Peyer's patch (tissue), 4 donors: ENCODE measurements at regions not wholly inside any gene's neighbourhood (a gene's known extent, or its start where the extent isn't known, plus 50 kb on each side); places are given as distances from the start of the nearest gene placed in this dataset.
"Not testable (repeated sequence)": the region's sequence is repeated elsewhere in the genome, so short reads cannot be mapped to it uniquely, and the experiment has no call there.

Experiments used
- DNase-seq, 3 donors: peaks; one replicate each; pipeline ENCODE4 v3.0.0-alpha.2; 2017 to 2019
- H3K27ac ChIP-seq, 4 donors: fragments of 200-600 bp; sonication (generic); one replicate each; pipeline ENCODE4 v1.5.1; 2016 to 2019
- H3K27me3 ChIP-seq, 2 donors: fragments of 200-600 bp; sonication (generic); one replicate each; pipeline ENCODE4 v1.5.1; 2019
- H3K36me3 ChIP-seq, 3 donors: fragments of 200-600 bp; sonication (generic); one replicate each; pipeline ENCODE4 v1.5.1; 2016 to 2019
- H3K4me1 ChIP-seq, 4 donors: fragments of 200-600 bp; sonication (generic); one replicate each; pipeline ENCODE4 v1.5.1; 2016 to 2019
- H3K4me3 ChIP-seq, 4 donors: fragments of 200-600 bp; sonication (generic); 1 replicate in 3 of 4; 2 replicates in 1 of 4; pipeline ENCODE4 v1.5.1; 2016 to 2019; ENCODE audit warnings: mild to moderate bottlenecking in 1 of 4
- H3K9me3 ChIP-seq, 4 donors: fragments of 200-600 bp; sonication (generic); one replicate each; pipeline ENCODE4 v1.5.1; 2016 to 2019; ENCODE audit warnings: mild to moderate bottlenecking in 1 of 4
- POLR2A ChIP-seq, 2 donors: fragments of 450-650 bp; IDR thresholded peaks; one replicate each; pipeline ENCODE4 v1.5.1; 2017; ENCODE audit warnings: antibody characterized with exemption in 2 of 2, mild to moderate bottlenecking in 2 of 2, moderate library complexity in 2 of 2
- TF ChIP-seq, protein P1 (sequence below), 6 experiments: fragments of 450-650 bp in 4 of 6; fragments of 200-600 bp in 2 of 6; sonication (generic) in 1 of 6; IDR thresholded peaks; one replicate each; pipeline ENCODE4 v1.5.1; 2017 to 2019; ENCODE audit warnings: antibody characterized with exemption in 6 of 6, mild to moderate bottlenecking in 3 of 6, moderate library complexity in 1 of 6

DNA sequence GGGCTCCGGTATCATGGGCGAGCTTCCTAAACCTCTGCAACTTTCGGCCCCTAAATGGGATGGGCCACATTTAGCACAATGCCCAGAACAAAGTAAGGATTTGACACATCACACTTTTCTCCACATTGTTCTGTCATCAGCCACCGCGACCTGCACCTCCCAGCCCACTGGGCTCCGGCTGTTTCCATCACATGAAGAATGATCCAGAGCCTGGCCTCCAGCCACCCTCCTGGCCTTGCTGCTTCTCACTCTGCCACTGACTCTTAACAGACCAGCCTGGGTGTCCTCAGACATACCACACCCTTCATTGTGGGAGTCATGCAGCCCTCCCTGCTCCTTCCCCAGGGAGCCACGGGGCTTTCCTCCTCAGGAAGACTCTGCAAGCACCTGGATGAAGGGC lies 113.7 kb downstream of the IGLL1 start:
- Histone ChIP-seq H3K27me3 (no peaks in the 10 kb centered on the region), H3K27ac (no peak overlapping the region), H3K9me3 (no peaks in the 10 kb centered on the region), H3K4me1 (no peaks in the 10 kb centered on the region), H3K4me3 (no peak overlapping the region), H3K36me3 (no peaks in the 10 kb centered on the region)
- TF ChIP-seq, protein P1, sequence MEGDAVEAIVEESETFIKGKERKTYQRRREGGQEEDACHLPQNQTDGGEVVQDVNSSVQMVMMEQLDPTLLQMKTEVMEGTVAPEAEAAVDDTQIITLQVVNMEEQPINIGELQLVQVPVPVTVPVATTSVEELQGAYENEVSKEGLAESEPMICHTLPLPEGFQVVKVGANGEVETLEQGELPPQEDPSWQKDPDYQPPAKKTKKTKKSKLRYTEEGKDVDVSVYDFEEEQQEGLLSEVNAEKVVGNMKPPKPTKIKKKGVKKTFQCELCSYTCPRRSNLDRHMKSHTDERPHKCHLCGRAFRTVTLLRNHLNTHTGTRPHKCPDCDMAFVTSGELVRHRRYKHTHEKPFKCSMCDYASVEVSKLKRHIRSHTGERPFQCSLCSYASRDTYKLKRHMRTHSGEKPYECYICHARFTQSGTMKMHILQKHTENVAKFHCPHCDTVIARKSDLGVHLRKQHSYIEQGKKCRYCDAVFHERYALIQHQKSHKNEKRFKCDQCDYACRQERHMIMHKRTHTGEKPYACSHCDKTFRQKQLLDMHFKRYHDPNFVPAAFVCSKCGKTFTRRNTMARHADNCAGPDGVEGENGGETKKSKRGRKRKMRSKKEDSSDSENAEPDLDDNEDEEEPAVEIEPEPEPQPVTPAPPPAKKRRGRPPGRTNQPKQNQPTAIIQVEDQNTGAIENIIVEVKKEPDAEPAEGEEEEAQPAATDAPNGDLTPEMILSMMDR (IDR thresholded peaks at IDR 0.05), result no peak
- no peak for TF ChIP-seq POLR2A (IDR thresholded peaks at IDR 0.05)
- DNase-seq, result no peak

DNA sequence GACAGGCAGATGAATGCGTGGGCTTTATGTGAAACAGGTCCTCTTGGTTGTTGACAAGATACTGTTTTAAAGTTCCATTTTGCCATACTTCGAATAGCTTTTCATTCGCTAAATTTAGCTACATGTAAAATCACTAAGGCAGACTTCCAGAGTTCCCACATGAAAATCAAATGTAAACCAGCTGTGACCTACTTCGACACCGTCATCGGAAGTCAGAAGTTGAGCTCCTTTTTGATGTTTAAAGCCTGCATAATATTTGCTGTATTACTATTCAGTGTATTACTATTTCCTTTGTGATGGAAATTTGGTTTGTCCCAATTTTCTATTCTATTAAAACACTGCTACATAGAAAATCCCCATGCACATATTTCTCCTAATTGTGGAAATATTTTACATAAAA lies 115.3 kb downstream of the IGLL1 start:
- H3K9me3 ChIP-seq, DNase-seq, H3K27ac ChIP-seq, H3K27me3 ChIP-seq, H3K36me3 ChIP-seq, H3K4me1 ChIP-seq, H3K4me3 ChIP-seq: not testable (repeated sequence)

- H3K27ac ChIP-seq, H3K4me1 ChIP-seq, H3K4me3 ChIP-seq, DNase-seq, H3K36me3 ChIP-seq, H3K9me3 ChIP-seq, H3K27me3 ChIP-seq: not testable (repeated sequence)
These were observed 119.5 kb downstream of the IGLL1 start for GRCh38 chr22:23460517-23461031.

- not testable (repeated sequence) for H3K9me3 ChIP-seq, DNase-seq, H3K27ac ChIP-seq, H3K27me3 ChIP-seq, H3K4me1 ChIP-seq, H3K36me3 ChIP-seq, H3K4me3 ChIP-seq
These were observed 120.2 kb downstream of the IGLL1 start for GRCh38 chr22:23459645-23460516.

DNA sequence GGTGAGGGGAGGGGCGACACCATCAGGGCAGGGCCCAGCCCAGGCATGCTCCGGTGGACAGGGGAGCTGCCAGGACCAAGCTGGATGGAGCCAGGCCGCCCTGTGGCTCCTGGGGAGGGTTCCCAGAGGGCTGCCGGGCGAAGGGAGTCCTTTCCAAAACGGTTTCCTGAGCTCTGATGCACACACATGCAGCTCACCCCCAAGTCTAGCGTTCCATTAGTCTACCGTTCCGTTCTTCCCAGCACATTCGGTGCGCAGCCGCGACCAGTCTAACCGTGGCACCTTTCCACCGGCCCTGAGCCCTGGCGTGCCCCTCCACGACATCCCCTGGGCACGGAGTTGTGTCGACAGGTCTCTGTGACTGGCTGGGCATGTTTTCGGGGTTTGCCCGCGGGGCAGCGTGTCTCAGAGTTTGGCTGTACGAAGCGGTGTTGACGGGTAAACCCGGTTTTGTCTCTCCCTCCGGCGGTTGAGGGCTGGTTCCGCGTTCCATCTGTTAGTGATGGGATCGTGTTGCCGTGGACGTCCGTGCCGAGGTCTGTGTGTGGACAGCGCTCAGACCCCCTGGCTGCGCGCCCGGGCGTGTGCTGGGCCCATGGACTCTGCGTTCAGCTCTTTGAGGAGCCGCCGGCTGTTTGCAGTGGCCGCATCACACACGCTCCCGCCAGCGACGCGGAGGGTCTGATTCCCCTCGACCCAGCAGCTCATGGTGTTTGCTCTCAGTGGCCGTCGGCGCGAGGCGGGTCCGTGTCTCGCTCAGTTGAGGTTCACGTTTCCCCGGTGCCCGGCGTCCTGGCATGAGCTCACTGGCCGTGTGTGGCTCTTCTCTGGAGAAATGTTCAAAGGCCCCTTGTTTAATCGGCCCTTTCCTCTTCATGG lies 121.2 kb downstream of the IGLL1 start:
- H3K36me3 ChIP-seq, result no peaks in the 10 kb centered on the region
- TF ChIP-seq POLR2A (IDR thresholded peaks at IDR 0.05), result no peak
- TF ChIP-seq, protein P1 (IDR thresholded peaks at IDR 0.05), result no peak
- no peak for DNase-seq
- no peaks in the 10 kb centered on the region for H3K4me1 ChIP-seq
- H3K9me3 ChIP-seq, result no peaks in the 10 kb centered on the region
- H3K4me3 ChIP-seq, result no peak overlapping the region
- H3K27me3 ChIP-seq, result no peaks in the 10 kb centered on the region
- H3K27ac ChIP-seq, result no peak overlapping the region

DNA sequence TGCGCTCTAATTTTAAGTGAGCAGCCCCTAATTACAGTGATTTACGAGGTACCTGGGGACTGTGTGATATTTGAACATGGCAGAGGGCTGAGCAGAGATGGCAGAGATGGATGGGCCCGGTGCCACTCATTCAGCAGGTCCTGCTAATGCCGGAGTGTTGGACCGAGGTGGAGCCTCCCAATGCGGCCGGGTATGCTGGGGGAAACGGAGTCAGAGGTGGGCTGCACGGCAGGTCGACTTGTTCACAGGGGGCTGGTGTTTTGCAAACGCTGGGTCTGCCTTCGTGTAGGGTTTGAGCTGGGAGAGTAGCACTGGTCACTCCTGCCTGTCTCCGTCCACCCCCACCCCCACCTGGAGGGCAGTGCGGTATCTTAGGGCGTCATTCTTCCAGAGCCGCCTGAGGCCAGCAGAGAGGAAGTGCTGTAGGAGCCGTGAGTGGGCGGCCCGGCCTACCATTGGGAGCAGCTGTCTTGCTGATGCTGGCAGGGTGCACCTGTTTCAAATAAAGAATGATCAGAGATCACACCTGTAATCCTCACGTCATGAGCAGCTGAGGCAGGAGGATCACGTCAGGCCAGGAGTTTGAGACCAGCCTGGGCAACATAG lies 122.6 kb downstream of the IGLL1 start:
- no peaks in the 10 kb centered on the region for H3K4me1 ChIP-seq
- no peaks in the 10 kb centered on the region for H3K27me3 ChIP-seq
- DNase-seq, result no peak
- no peaks in the 10 kb centered on the region for H3K9me3 ChIP-seq
- no peak overlapping the region for H3K4me3 ChIP-seq
- TF ChIP-seq, protein P1 (IDR thresholded peaks at IDR 0.05), result no peak
- no peak for TF ChIP-seq POLR2A (IDR thresholded peaks at IDR 0.05)
- H3K27ac ChIP-seq, result no peak overlapping the region
- H3K36me3 ChIP-seq, result no peaks in the 10 kb centered on the region

DNA sequence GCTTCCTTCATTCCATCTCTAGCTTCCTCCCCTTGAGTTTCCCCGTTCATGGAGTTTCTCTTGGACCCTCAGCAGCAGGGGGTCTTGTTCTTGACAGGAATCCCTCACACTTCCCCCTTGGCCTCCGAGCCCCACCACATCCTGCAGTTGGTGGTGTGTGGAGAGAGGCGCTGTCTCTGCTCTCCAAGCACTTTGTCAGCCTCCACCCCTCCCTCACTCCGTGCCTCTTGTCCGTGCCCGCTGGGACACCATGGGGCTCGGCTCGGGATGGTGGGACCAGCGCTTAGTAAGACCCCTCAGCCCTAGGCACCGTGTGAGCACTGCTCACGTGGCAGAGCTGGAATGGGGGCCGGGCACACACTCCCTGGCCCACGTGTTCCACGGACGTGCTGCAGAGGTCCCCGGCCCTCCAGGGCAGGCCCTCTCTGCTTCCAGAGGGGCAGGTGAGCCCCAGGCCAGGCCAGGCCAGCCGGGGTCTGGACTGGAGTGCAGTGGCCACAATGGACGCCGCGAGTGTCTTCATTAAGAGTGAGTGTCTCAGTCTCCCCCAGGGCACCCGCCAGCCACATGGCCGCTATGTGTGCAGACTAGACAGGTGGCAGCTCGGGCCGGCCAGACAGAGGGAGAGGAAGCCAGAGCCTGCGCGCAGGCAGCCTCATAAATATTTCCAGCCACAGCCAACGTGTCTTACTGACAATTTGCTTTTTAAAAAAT lies 123.3 kb downstream of the IGLL1 start:
- H3K9me3 ChIP-seq, H3K27ac ChIP-seq, DNase-seq, H3K4me1 ChIP-seq, H3K36me3 ChIP-seq, H3K27me3 ChIP-seq, H3K4me3 ChIP-seq: not testable (repeated sequence)

- not testable (repeated sequence) for H3K4me3 ChIP-seq, H3K27me3 ChIP-seq, H3K36me3 ChIP-seq, H3K9me3 ChIP-seq, H3K27ac ChIP-seq, DNase-seq, H3K4me1 ChIP-seq
These were observed 125.7 kb downstream of the IGLL1 start for GRCh38 chr22:23454345-23454744.
